ENCODE measurements at regions not wholly inside any gene's neighbourhood (a gene's known extent, or its start where the extent isn't known, plus 50 kb on each side); places are given as distances from the start of the nearest gene placed in this dataset.

GRCh38 chr16:56108724-56109123 is 82.6 kb upstream of the GNAO1 start:
- TF ChIP-seq, protein P1, sequence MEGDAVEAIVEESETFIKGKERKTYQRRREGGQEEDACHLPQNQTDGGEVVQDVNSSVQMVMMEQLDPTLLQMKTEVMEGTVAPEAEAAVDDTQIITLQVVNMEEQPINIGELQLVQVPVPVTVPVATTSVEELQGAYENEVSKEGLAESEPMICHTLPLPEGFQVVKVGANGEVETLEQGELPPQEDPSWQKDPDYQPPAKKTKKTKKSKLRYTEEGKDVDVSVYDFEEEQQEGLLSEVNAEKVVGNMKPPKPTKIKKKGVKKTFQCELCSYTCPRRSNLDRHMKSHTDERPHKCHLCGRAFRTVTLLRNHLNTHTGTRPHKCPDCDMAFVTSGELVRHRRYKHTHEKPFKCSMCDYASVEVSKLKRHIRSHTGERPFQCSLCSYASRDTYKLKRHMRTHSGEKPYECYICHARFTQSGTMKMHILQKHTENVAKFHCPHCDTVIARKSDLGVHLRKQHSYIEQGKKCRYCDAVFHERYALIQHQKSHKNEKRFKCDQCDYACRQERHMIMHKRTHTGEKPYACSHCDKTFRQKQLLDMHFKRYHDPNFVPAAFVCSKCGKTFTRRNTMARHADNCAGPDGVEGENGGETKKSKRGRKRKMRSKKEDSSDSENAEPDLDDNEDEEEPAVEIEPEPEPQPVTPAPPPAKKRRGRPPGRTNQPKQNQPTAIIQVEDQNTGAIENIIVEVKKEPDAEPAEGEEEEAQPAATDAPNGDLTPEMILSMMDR (IDR thresholded peaks at IDR 0.05): no peak
- no peak for TF ChIP-seq POLR2A (IDR thresholded peaks at IDR 0.05)
